Ovary (tissue), 7 donors: ENCODE measurements at regions not wholly inside any gene's neighbourhood (a gene's known extent, or its start where the extent isn't known, plus 50 kb on each side); places are given as distances from the start of the nearest gene placed in this dataset.

Experiments
- DNase-seq, 5 donors: peaks; one replicate each; pipeline ENCODE4 v3.0.0-alpha.2; 2019 to 2020
- H3K27ac ChIP-seq, 2 donors: fragments of 200-600 bp; one replicate each; pipeline versions ENCODE4 v1.5.1 to v1.8.0; 2019 to 2022
- H3K27me3 ChIP-seq: fragments of 200-600 bp; one replicate; pipeline ENCODE4 v1.8.0; 2022
- H3K36me3 ChIP-seq: fragments of 200-600 bp; sonication (generic); one replicate; pipeline ENCODE4 v1.5.1; 2019
- H3K4me1 ChIP-seq: one replicate; pipeline ENCODE4 v1.8.1; 2013; ENCODE audit warnings: mild to moderate bottlenecking, moderate library complexity; ENCODE audit not compliant: insufficient read depth
- H3K4me3 ChIP-seq: fragments of 200-600 bp; sonication (generic); one replicate; pipeline ENCODE4 v1.5.1; 2017
- H3K9me3 ChIP-seq, 2 donors: fragments of 200-600 bp in 1 of 2; sonication (generic) in 1 of 2; one replicate each; pipeline versions ENCODE4 v1.5.1 to v1.8.1; 2013 to 2019; ENCODE audit warnings: mild to moderate bottlenecking in 1 of 2, moderate library complexity in 1 of 2
- EP300 ChIP-seq: sonication (generic); formaldehyde crosslinking; IDR thresholded peaks from one replicate; pipeline ENCODE4 v1.6.1; 2017; ENCODE audit warnings: antibody characterized with exemption
- POLR2A ChIP-seq: fragments of 450-650 bp; IDR thresholded peaks from one replicate; pipeline ENCODE4 v1.6.1; 2017; ENCODE audit warnings: antibody characterized with exemption, mild to moderate bottlenecking, moderate library complexity
- WGBS, 3 donors: extraction: QIAGEN DNeasy Blood & Tissue Kit in 1 of 3; methylation state at CpG; one replicate each; pipeline versions ENCODE4 v1.1.5 to v1.1.7; 2013 to 2017; 5-methylcytosine and 5-hydroxymethylcytosine counted together
- intact Hi-C, 4 donors: fragments of 100-400 bp; cut with DNase I; formaldehyde crosslinking; loops; one replicate each; pipeline versions ENCODE4 v1.11.0 to v1.15.1; 2022 to 2023
- TF ChIP-seq, protein P1 (sequence below), 3 donors: fragments of 450-650 bp in 2 of 3; fragments of 200-600 bp in 1 of 3; IDR thresholded peaks; one replicate each; pipeline versions ENCODE4 v1.5.1 to v1.8.0; 2016 to 2022; ENCODE audit warnings: antibody characterized with exemption in 3 of 3, mild to moderate bottlenecking in 1 of 3
- donor health status: DM: no; HTN: no; CAD: no; lungs with moderate emphysema.
- donor health status: DM: no; HTN: no; CAD: no.
- donor health status: Bipolar disorder and iron deficiency.
- donor health status: DM: no; HTN: no; CAD: no.
- donor health status: DM: yes; HTN: yes; CAD: no.

- no peaks in the 10 kb centered on the region for H3K27me3 ChIP-seq
- no peaks in the 10 kb centered on the region for H3K36me3 ChIP-seq
- no peaks in the 10 kb centered on the region for H3K4me1 ChIP-seq
- no peak for TF ChIP-seq EP300
- no peak for TF ChIP-seq POLR2A
- TF ChIP-seq, protein P1, sequence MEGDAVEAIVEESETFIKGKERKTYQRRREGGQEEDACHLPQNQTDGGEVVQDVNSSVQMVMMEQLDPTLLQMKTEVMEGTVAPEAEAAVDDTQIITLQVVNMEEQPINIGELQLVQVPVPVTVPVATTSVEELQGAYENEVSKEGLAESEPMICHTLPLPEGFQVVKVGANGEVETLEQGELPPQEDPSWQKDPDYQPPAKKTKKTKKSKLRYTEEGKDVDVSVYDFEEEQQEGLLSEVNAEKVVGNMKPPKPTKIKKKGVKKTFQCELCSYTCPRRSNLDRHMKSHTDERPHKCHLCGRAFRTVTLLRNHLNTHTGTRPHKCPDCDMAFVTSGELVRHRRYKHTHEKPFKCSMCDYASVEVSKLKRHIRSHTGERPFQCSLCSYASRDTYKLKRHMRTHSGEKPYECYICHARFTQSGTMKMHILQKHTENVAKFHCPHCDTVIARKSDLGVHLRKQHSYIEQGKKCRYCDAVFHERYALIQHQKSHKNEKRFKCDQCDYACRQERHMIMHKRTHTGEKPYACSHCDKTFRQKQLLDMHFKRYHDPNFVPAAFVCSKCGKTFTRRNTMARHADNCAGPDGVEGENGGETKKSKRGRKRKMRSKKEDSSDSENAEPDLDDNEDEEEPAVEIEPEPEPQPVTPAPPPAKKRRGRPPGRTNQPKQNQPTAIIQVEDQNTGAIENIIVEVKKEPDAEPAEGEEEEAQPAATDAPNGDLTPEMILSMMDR (IDR thresholded peaks at IDR 0.05), result no peak
- WGBS, 3 donors, result 93 to 95% (median 94%) methylated on average over 7 of the region's 7 CpGs
- H3K27ac ChIP-seq, result no peak overlapping the region
- intact Hi-C loops, result no loop called here
- H3K4me3 ChIP-seq, result no peak overlapping the region
- no peaks in the 10 kb centered on the region for H3K9me3 ChIP-seq
- no peak for DNase-seq
Measured at GRCh38 chr11:28466506-28466905, 358.3 kb downstream of the METTL15 start.

DNA sequence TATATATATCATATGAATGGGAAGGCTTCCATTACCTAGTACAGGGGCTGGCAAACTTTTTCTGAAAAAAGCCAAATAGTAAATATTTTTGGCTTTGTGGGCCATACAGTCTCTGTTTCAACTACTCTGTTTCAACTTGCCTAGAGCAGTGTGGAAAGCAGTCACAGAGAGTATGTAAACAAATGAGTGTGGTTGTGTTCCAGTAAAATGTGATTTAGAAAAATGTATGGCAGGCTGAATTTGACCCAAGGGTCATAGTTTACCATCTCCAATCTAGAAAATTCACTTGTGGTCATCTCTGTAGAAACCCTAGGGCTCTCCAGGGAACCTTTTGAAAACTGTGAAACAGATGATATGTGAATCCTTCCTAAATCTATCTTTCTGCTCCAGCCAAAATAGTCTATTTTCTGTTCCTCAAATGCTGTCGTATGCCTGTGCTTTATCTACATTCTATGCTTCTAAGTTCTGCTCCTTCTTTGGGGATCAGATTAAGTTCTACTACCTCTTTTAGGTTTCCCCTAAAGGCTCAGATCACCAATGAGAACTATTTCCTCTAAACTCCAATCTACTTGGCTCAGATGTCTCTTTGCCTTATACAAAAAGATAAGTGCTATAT, 356.2 kb downstream of the METTL15 start:
- Histone ChIP-seq H3K9me3 (no peaks in the 10 kb centered on the region), H3K36me3 (no peaks in the 10 kb centered on the region), H3K4me3 (no peak overlapping the region), H3K27ac (no peak overlapping the region), H3K4me1 (no peaks in the 10 kb centered on the region), H3K27me3 (no peaks in the 10 kb centered on the region)
- no peak for DNase-seq
- WGBS, 3 donors, result 33 to 64% (median 64%) methylated on average over 1 of the region's 1 CpG
- intact Hi-C loops, result no loop called here
- TF ChIP-seq POLR2A (no peak), EP300 (no peak)
- TF ChIP-seq, protein P1 (IDR thresholded peaks at IDR 0.05), result no peak

DNA sequence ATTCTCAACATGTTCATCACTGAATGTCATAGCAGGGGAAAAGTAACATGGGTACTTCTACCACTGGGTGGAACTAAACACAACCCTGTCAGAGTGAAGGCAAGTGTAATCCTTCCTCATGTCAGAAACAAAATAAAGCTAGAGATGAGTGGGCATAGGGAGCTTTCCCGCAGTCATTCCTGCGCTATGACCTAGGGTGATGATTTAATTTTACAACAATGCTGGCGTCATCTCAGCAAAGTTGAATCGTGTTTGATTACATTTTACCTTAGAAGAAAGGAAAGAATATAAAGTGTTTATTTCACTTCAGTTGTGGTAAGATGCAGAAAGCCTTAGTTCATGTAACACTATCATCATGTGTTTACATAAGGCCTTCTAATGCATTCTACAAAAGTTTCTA, 355.6 kb downstream of the METTL15 start:
- H3K36me3 ChIP-seq, result no peaks in the 10 kb centered on the region
- no peak overlapping the region for H3K27ac ChIP-seq
- H3K4me1 ChIP-seq, result no peaks in the 10 kb centered on the region
- WGBS, 3 donors, result 88 to 94% (median 90%) methylated on average over 4 of the region's 4 CpGs
- DNase-seq, result no peak
- H3K4me3 ChIP-seq, result no peak overlapping the region
- TF ChIP-seq EP300, result no peak
- TF ChIP-seq POLR2A, result no peak
- TF ChIP-seq, protein P1 (IDR thresholded peaks at IDR 0.05), result no peak
- no peaks in the 10 kb centered on the region for H3K9me3 ChIP-seq
- H3K27me3 ChIP-seq, result no peaks in the 10 kb centered on the region
- intact Hi-C loops, result no loop called here

- Histone ChIP-seq H3K36me3 (no peaks in the 10 kb centered on the region), H3K4me1 (no peaks in the 10 kb centered on the region), H3K9me3 (no peaks in the 10 kb centered on the region), H3K27ac (no peak overlapping the region), H3K4me3 (no peak overlapping the region), H3K27me3 (no peaks in the 10 kb centered on the region)
- DNase-seq, result no peak
- WGBS, 3 donors, result 90 to 93% (median 92%) methylated on average over 2 of the region's 2 CpGs
- intact Hi-C loops, result no loop called here
- TF ChIP-seq, protein P1 (IDR thresholded peaks at IDR 0.05), result no peak
- TF ChIP-seq POLR2A, result no peak
- no peak for TF ChIP-seq EP300
Measured at GRCh38 chr11:28461846-28462245, 353.7 kb downstream of the METTL15 start.
